Keratinocyte (primary cell): ENCODE measurements at regions not wholly inside any gene's neighbourhood (a gene's known extent, or its start where the extent isn't known, plus 50 kb on each side); places are given as distances from the start of the nearest gene placed in this dataset.

Experiments
- DNase-seq: peaks from one replicate; pipeline ENCODE4 v3.0.0-alpha.2; 2011; ENCODE audit warnings: low read depth, missing footprints, low spot score
- FAIRE-seq: peaks from 2 replicates; lab custom pipeline; 2011; peaks lifted over from hg19 to GRCh38; lab: Jason Lieb, UNC
- H2AFZ ChIP-seq: 2 replicates; pipeline ENCODE4 v1.6.0; 2012; ENCODE audit warnings: low read length, control low read depth, inconsistent platforms; ENCODE audit not compliant: control insufficient read depth
- H3K27ac ChIP-seq: 2 replicates; pipeline ENCODE4 v1.5.1; 2011; ENCODE audit warnings: low read length; ENCODE audit not compliant: control insufficient read depth, insufficient read depth
- H3K27me3 ChIP-seq: 3 replicates; pipeline ENCODE4 v1.6.0; 2011; ENCODE audit warnings: low read length; ENCODE audit not compliant: control insufficient read depth, insufficient read depth; ENCODE audit errors: extremely low read depth
- H3K36me3 ChIP-seq, 2 experiments: 2 replicates in 1 of 2; 3 replicates in 1 of 2; pipeline ENCODE4 v1.5.1; 2011; ENCODE audit warnings: low read length in 2 of 2, mild to moderate bottlenecking in 1 of 2; ENCODE audit not compliant: control insufficient read depth in 2 of 2, insufficient read depth in 2 of 2; ENCODE audit errors: extremely low read depth in 1 of 2
- H3K4me1 ChIP-seq: 3 replicates; pipeline ENCODE4 v1.5.1; 2011; ENCODE audit warnings: low read length; ENCODE audit not compliant: control insufficient read depth, insufficient read depth; ENCODE audit errors: extremely low read depth
- H3K4me2 ChIP-seq: 3 replicates; pipeline ENCODE4 v1.6.0; 2011; ENCODE audit warnings: low read depth, low read length; ENCODE audit not compliant: control insufficient read depth, insufficient read depth; ENCODE audit errors: extremely low read depth
- H3K4me3 ChIP-seq, 3 experiments: fragments of 200-600 bp in 1 of 3; sonication (generic) in 1 of 3; 2 replicates in 2 of 3; 3 replicates in 1 of 3; pipeline ENCODE4 v1.5.1; 2011 to 2016; ENCODE audit warnings: low read length in 3 of 3, mild to moderate bottlenecking in 3 of 3, control low read depth in 2 of 3, inconsistent platforms in 1 of 3, low read depth in 1 of 3, mixed read lengths in 1 of 3, mixed run types in 1 of 3, moderate library complexity in 1 of 3; ENCODE audit not compliant: control insufficient read depth in 2 of 3, insufficient read depth in 2 of 3; ENCODE audit errors: extremely low read depth in 1 of 3
- H3K79me2 ChIP-seq: 2 replicates; pipeline ENCODE4 v1.6.0; 2012; ENCODE audit warnings: low read length; ENCODE audit not compliant: control insufficient read depth, insufficient read depth
- H3K9ac ChIP-seq: 3 replicates; pipeline ENCODE4 v1.6.0; 2011; ENCODE audit warnings: low read length; ENCODE audit not compliant: control insufficient read depth, insufficient read depth; ENCODE audit errors: extremely low read depth
- H3K9me1 ChIP-seq: 3 replicates; pipeline ENCODE4 v1.6.0; 2011; ENCODE audit warnings: low read length; ENCODE audit not compliant: control insufficient read depth, insufficient read depth; ENCODE audit errors: extremely low read depth
- H3K9me3 ChIP-seq: 2 replicates; pipeline ENCODE4 v1.5.1; 2012; ENCODE audit warnings: low read depth, low read length; ENCODE audit not compliant: control insufficient read depth
- H4K20me1 ChIP-seq: 3 replicates; pipeline ENCODE4 v1.6.0; 2011; ENCODE audit warnings: low read length; ENCODE audit not compliant: control insufficient read depth, insufficient read depth; ENCODE audit errors: extremely low read depth
- CTCF ChIP-seq, 3 experiments: IDR thresholded peaks in 1 of 3; conservative IDR thresholded peaks in 1 of 3; optimal IDR thresholded peaks in 1 of 3; 2 replicates in 2 of 3; 3 replicates in 1 of 3; pipeline versions ENCODE3 to v1.5.1; 2011; ENCODE audit warnings: low read length in 3 of 3, mild to moderate bottlenecking in 3 of 3, moderate library complexity in 2 of 3, control low read depth in 1 of 3, inconsistent platforms in 1 of 3; ENCODE audit not compliant: insufficient read depth in 2 of 3; ENCODE audit errors: extremely low read depth in 1 of 3
- EZH2 ChIP-seq: IDR thresholded peaks from one replicate; pipeline ENCODE4 v1.6.1; 2012; ENCODE audit warnings: inconsistent platforms, mild to moderate bottlenecking, low read length, moderate library complexity
- dilution Hi-C: fragments of 300-500 bp; cut with MboI; formaldehyde crosslinking; loops from one replicate; pipeline ENCODE4 v1.7.0; 2020; ENCODE audit warnings: low sequenced_read_pairs; ENCODE audit not compliant: extremely low pct_ligation_motif_present

DNA sequence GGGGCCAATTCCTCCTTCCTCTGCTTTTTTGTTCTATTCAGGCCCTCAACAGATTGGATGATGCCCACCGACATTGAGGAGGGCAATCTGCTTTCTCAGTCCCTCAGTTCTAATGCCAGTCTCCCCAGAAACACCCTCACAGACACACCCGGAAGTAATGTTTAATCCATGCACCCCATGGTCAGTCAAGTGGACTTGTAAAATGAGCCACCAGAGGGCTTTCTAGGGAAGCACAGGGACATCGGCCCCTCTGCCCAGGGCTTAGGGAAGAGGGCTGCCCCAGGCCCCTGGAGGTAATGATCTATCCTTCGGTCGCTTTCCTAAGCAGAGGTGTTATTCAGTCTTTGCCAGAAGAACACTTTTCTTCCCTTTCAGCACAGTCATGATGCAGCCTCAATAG is 107.4 kb downstream of the PDCL3 start:
- no peaks in the 10 kb centered on the region for H4K20me1 ChIP-seq

GRCh38 chr2:100673115-100673514 is 110.3 kb downstream of the PDCL3 start:
- no peak for DNase-seq
- no peak for FAIRE-seq
- dilution Hi-C loops = no loop called here

More for the DNA sequence above, 107.4 kb downstream of the PDCL3 start:
- no peak overlapping the region for H2AFZ ChIP-seq
- dilution Hi-C loops = no loop called here
- no peak for DNase-seq
- no peak overlapping the region for H3K4me2 ChIP-seq
- no peak overlapping the region for H3K27ac ChIP-seq
- FAIRE-seq = no peak
- H3K9ac ChIP-seq = no peak overlapping the region
- no peak overlapping the region for H3K4me3 ChIP-seq
- H3K4me1 ChIP-seq = no peaks in the 10 kb centered on the region
- no peaks in the 10 kb centered on the region for H3K9me3 ChIP-seq
- no peaks in the 10 kb centered on the region for H3K36me3 ChIP-seq
- TF ChIP-seq CTCF (optimal IDR thresholded peaks at IDR 0.05 in 1 of 3, IDR thresholded peaks at IDR 0.05 in 1 of 3, conservative IDR thresholded peaks at IDR 0.05 in 1 of 3; ENCODE audit: extremely low read depth in 1 of 3, insufficient read depth in 2 of 3, low read length in 3 of 3) = no peak
- no peak for TF ChIP-seq EZH2
- H3K79me2 ChIP-seq = no peaks in the 10 kb centered on the region
- H3K27me3 ChIP-seq = peaks cover 3% of the 10 kb centered on the region
- H3K9me1 ChIP-seq = no peaks in the 10 kb centered on the region

More at GRCh38 chr2:100673115-100673514, 110.3 kb downstream of the PDCL3 start:
- Histone ChIP-seq H3K27ac (no peak overlapping the region), H3K9ac (no peak overlapping the region), H3K9me1 (no peaks in the 10 kb centered on the region), H3K79me2 (no peaks in the 10 kb centered on the region), H2AFZ (no peak overlapping the region), H3K4me1 (no peaks in the 10 kb centered on the region), H3K36me3 (no peaks in the 10 kb centered on the region), H4K20me1 (no peaks in the 10 kb centered on the region), H3K4me2 (no peak overlapping the region), H3K4me3 (no peak overlapping the region), H3K9me3 (no peaks in the 10 kb centered on the region), H3K27me3 (peaks cover 3% of the 10 kb centered on the region)
- no peak for TF ChIP-seq EZH2
- no peak for TF ChIP-seq CTCF (optimal IDR thresholded peaks at IDR 0.05 in 1 of 3, IDR thresholded peaks at IDR 0.05 in 1 of 3, conservative IDR thresholded peaks at IDR 0.05 in 1 of 3; ENCODE audit: extremely low read depth in 1 of 3, insufficient read depth in 2 of 3, low read length in 3 of 3)
